ENCODE measurements at regions not wholly inside any gene's neighbourhood (a gene's known extent, or its start where the extent isn't known, plus 50 kb on each side); places are given as distances from the start of the nearest gene placed in this dataset.

DNA sequence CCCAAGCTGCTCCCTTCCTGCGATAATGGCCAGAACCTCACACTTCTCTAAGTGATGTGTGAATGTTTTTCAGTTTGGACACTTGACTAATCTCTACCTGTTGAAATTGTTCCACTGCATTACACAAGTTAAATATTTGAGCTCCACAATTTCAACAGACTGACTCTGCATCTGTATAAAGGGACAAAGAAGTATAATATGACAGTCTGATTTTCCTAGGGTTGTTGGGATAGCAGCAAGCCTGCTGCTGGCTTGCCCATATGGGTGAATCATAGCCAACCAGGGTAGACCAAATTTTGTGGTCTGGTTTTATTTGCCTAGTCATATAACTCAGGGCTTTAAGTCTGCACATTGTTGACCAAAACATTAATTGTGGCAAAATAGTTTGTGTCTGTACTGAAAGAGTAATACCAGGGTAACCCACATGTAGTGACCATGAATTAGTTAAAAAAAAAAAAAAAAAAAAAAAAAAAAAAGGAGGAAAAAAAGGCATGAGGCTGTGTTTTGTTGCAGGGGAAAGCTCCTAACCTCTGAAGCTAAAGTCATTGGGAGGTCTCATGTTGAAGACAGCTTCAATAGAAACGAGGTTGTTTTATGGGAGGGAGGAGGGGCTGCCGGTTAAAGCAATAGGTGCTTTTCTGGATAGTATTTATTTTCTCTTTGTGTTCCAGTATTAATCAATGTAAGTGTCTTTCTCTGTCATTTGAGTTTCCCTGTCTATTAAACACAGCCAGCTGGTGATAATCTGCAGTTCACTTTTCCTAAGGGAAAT is 534.2 kb downstream of the RAB28 start:
- TF ChIP-seq, protein P1, sequence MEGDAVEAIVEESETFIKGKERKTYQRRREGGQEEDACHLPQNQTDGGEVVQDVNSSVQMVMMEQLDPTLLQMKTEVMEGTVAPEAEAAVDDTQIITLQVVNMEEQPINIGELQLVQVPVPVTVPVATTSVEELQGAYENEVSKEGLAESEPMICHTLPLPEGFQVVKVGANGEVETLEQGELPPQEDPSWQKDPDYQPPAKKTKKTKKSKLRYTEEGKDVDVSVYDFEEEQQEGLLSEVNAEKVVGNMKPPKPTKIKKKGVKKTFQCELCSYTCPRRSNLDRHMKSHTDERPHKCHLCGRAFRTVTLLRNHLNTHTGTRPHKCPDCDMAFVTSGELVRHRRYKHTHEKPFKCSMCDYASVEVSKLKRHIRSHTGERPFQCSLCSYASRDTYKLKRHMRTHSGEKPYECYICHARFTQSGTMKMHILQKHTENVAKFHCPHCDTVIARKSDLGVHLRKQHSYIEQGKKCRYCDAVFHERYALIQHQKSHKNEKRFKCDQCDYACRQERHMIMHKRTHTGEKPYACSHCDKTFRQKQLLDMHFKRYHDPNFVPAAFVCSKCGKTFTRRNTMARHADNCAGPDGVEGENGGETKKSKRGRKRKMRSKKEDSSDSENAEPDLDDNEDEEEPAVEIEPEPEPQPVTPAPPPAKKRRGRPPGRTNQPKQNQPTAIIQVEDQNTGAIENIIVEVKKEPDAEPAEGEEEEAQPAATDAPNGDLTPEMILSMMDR (IDR thresholded peaks at IDR 0.05), result no peak
- no peak for TF ChIP-seq POLR2A (IDR thresholded peaks at IDR 0.05)

All from transverse colon (tissue), 3 donors.